CD4-positive, CD25-positive, alpha-beta regulatory T cell (primary cell): ENCODE measurements at regions not wholly inside any gene's neighbourhood (a gene's known extent, or its start where the extent isn't known, plus 50 kb on each side); places are given as distances from the start of the nearest gene placed in this dataset.

Source experiments
- ATAC-seq, 2 donors: fragments of 150-1000 bp; cut with Tn5 transposase; one replicate each; pipeline ENCODE4 v1.10.0; 2021; ENCODE audit warnings: low read depth in 2 of 2, moderate number of reproducible peaks in 2 of 2, moderate library complexity in 1 of 2
- DNase-seq, 3 donors: peaks; one replicate each; pipeline versions ENCODE4 v3.0.0 to v3.0.0-alpha.2; 2012 to 2022; ENCODE audit warnings: mixed read lengths in 1 of 3
- H3K27ac ChIP-seq: one replicate; pipeline ENCODE4 v1.7.0; 2013; ENCODE audit warnings: mild to moderate bottlenecking, low read length; ENCODE audit not compliant: insufficient read depth, poor library complexity, severe bottlenecking
- H3K27me3 ChIP-seq: one replicate; pipeline ENCODE4 v1.7.0; 2013; ENCODE audit warnings: low read length; ENCODE audit not compliant: control insufficient read depth, insufficient read depth
- H3K36me3 ChIP-seq: one replicate; pipeline ENCODE4 v1.7.0; 2013; ENCODE audit warnings: mild to moderate bottlenecking, low read length, moderate library complexity; ENCODE audit not compliant: control insufficient read depth, insufficient read depth
- H3K4me1 ChIP-seq: 2 replicates; pipeline ENCODE4 v1.7.0; 2013; ENCODE audit warnings: mild to moderate bottlenecking, low read length; ENCODE audit not compliant: insufficient read depth, control insufficient read depth, poor library complexity, severe bottlenecking
- H3K4me3 ChIP-seq: one replicate; pipeline ENCODE4 v1.7.0; 2013; ENCODE audit warnings: low read depth, mild to moderate bottlenecking, low read length, moderate library complexity
- H3K9me3 ChIP-seq, 2 experiments: 1 replicate in 1 of 2; 2 replicates in 1 of 2; pipeline ENCODE4 v1.7.0; 2013; ENCODE audit warnings: low read length in 2 of 2, mild to moderate bottlenecking in 1 of 2, moderate library complexity in 1 of 2; ENCODE audit not compliant: control insufficient read depth in 2 of 2
- H3K27ac Mint-ChIP-seq, 3 donors: one replicate each; pipeline ENCODE4 v1.8.0; 2020 to 2022; ENCODE audit warnings: mild to moderate bottlenecking in 3 of 3, mixed read lengths in 3 of 3, moderate library complexity in 2 of 3
- H3K27me3 Mint-ChIP-seq: one replicate; pipeline ENCODE4 v1.8.0; 2022; ENCODE audit warnings: mild to moderate bottlenecking, mixed read lengths
- H3K36me3 Mint-ChIP-seq: one replicate; pipeline ENCODE4 v1.8.0; 2020; ENCODE audit warnings: mixed read lengths
- H3K4me1 Mint-ChIP-seq, 4 donors: one replicate each; pipeline ENCODE4 v1.8.0; 2020 to 2022; ENCODE audit warnings: mixed read lengths in 4 of 4, mild to moderate bottlenecking in 1 of 4
- H3K4me3 Mint-ChIP-seq, 4 donors: one replicate each; pipeline ENCODE4 v1.8.0; 2020 to 2022; ENCODE audit warnings: mild to moderate bottlenecking in 4 of 4, mixed read lengths in 4 of 4, moderate library complexity in 3 of 4
- H3K9me3 Mint-ChIP-seq, 7 donors: one replicate each; pipeline ENCODE4 v1.8.0; 2020 to 2022; ENCODE audit warnings: mixed read lengths in 7 of 7, mild to moderate bottlenecking in 3 of 7, moderate library complexity in 2 of 7

DNA sequence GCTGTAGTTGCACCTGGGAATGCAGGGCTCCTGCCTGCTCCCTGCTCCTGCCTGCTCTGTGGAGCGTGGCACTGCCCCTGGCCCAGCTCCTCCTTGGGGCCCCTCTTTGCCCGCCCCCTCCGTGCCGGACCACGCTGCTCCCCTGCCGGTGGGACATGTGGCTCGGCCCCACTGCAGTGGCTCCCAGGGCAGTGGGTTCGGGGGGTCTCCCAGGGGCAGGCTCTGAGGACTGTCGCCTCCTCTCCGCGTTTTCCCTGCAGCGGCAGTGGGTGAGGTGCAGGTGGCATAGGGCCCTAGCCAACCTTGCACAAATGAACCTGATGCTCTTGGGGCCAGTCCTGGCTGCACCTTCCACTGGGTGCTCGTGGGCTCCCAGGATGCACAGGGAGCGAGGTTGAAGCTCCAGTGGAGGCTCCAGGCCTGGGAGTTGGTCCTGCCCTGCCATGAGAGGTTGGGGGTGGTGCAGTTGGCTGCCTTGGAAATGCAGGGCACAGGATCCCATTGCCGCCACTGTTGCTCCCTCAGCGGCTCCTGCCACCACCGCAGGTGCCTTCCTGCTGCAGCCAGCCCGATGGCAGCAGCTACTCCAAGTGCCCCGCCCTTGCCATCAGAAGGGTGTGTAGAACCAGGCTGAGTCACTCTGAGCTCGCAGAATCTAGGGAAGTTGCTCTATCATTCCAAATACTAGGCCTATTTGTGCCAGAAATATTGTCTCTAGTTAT is 313.1 kb upstream of the SYT4 start:
- H3K27me3 ChIP-seq: no peaks in the 10 kb centered on the region
- no peak for ATAC-seq
- no peaks in the 10 kb centered on the region for H3K4me1 ChIP-seq
- no peaks in the 10 kb centered on the region for H3K36me3 ChIP-seq
- H3K27ac Mint-ChIP-seq: no peak overlapping the region
- H3K9me3 Mint-ChIP-seq: peaks cover 0 to 2% (median 0%) of the 10 kb centered on the region in 7 donors
- no peak overlapping the region for H3K4me3 ChIP-seq
- no peak for DNase-seq
- H3K4me1 Mint-ChIP-seq: no peaks in the 10 kb centered on the region
- H3K27me3 Mint-ChIP-seq: no peaks in the 10 kb centered on the region
- no peaks in the 10 kb centered on the region for H3K9me3 ChIP-seq
- H3K27ac ChIP-seq: no peak overlapping the region
- H3K4me3 Mint-ChIP-seq: no peak overlapping the region
- H3K36me3 Mint-ChIP-seq: no peaks in the 10 kb centered on the region

DNA sequence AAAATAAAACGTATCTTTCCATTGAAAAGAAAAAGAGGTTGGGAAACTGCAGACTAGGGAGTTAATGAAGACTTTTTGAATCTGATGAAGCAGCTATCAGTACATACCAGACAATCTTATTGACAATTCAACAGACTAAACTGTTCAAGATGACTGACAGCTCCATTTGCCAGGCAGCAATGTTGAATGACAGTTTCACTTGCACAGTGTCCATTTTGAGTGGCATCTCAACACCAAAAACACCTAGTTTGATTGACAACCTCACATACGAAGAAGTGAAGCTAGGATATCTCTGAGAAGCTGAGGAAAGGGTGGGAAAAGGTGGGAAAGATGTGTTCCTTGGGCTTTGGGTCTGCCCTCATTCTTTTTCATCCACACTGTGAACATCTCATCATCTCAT is 315.0 kb upstream of the SYT4 start:
- Mint-ChIP-seq H3K4me3 (no peak overlapping the region), H3K4me1 (no peaks in the 10 kb centered on the region), H3K27me3 (no peaks in the 10 kb centered on the region), H3K27ac (no peak overlapping the region), H3K36me3 (no peaks in the 10 kb centered on the region), H3K9me3 (peaks cover 0 to 2% (median 0%) of the 10 kb centered on the region in 7 donors)
- Histone ChIP-seq H3K36me3 (no peaks in the 10 kb centered on the region), H3K4me1 (no peaks in the 10 kb centered on the region), H3K4me3 (no peak overlapping the region), H3K9me3 (no peaks in the 10 kb centered on the region), H3K27me3 (no peaks in the 10 kb centered on the region), H3K27ac (no peak overlapping the region)
- no peak for ATAC-seq
- no peak for DNase-seq

DNA sequence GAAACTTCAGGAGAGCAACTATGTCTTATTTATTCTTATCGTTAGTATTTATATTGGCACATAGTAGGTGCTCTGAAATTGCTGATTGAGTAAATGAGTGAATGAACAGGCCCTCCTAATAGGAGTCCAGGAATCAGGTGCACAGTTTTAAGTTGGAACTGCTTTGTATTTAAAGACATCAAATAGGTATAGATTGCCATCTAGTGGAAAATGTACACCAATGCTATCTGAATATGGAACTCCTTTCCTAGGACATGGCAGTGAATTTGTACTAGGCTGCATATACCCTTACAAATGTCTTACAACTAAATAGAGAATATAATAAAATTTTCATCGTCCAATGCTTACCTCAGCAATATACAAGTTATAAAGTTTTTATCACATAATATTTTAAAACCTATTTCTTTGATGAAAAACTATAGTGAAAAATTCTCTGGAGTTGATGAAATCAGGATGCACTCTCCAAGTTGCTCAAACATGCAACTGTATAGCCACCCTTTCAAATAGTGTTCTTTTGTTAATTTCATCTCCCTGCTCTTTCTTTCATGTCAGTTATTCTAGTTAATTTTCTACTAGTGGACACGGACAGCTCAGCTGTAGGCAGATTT is 318.9 kb upstream of the SYT4 start:
- Histone ChIP-seq H3K4me1 (no peaks in the 10 kb centered on the region), H3K27me3 (no peaks in the 10 kb centered on the region), H3K4me3 (no peak overlapping the region), H3K27ac (no peak overlapping the region), H3K36me3 (no peaks in the 10 kb centered on the region), H3K9me3 (no peaks in the 10 kb centered on the region)
- no peaks in the 10 kb centered on the region for H3K36me3 Mint-ChIP-seq
- no peak for ATAC-seq
- no peak overlapping the region for H3K4me3 Mint-ChIP-seq
- no peak overlapping the region for H3K27ac Mint-ChIP-seq
- peak in 1 of 3 donors; percentile 7 for DNase-seq
- H3K9me3 Mint-ChIP-seq: peaks cover 0 to 4% (median 0%) of the 10 kb centered on the region in 7 donors
- no peaks in the 10 kb centered on the region for H3K27me3 Mint-ChIP-seq
- no peaks in the 10 kb centered on the region for H3K4me1 Mint-ChIP-seq

DNA sequence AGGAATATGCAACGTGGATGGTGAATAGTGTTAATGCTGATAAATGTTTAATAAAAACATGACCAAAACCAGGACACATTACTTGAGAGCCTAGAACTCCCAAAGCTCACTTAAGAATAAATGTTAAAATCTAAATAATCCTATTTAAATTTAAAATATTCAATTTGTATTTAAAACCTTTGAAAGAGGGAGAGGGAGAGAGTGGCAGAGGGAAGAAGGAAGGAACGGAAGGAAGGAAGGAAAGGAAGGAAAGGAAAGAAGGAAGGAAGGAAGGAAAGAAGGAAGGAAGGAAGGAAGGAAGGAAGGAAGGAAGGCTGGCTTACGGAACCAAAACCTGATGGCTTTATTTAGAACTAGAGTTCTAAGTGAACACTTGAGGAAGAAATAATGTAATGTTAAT is 324.1 kb upstream of the SYT4 start:
- Mint-ChIP-seq H3K9me3 (peaks cover 0 to 12% (median 3%) of the 10 kb centered on the region in 7 donors), H3K4me3 (no peak overlapping the region), H3K4me1 (no peaks in the 10 kb centered on the region), H3K27ac (no peak overlapping the region), H3K36me3 (no peaks in the 10 kb centered on the region), H3K27me3 (no peaks in the 10 kb centered on the region)
- H3K4me3 ChIP-seq: no peak overlapping the region
- H3K9me3 ChIP-seq: peaks cover 0 to 2% of the 10 kb centered on the region in 2 experiments
- H3K27me3 ChIP-seq: no peaks in the 10 kb centered on the region
- no peaks in the 10 kb centered on the region for H3K4me1 ChIP-seq
- no peak overlapping the region for H3K27ac ChIP-seq
- no peaks in the 10 kb centered on the region for H3K36me3 ChIP-seq
- ATAC-seq: no peak
- DNase-seq: no peak

DNA sequence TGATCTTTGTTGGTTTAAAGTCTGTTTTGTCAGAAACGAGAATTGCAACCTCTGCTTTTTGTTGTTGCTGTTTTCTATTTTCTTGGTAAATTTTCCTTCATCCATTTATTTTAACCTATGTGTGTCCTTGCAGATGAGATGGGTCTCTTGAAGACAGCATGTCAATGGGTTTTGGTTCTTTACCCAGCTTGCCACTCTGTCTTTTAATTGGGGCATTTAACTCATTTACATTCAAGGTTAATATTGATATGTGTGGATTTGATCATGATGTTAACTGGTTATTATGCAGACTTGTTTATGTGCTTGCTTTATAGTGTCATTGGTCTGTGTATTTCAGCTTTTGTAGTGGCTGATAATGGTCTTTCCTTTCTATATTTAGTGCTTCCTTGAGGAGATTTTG is 327.9 kb upstream of the SYT4 start:
- Histone ChIP-seq H3K27me3 (no peaks in the 10 kb centered on the region), H3K36me3 (no peaks in the 10 kb centered on the region), H3K4me1 (no peaks in the 10 kb centered on the region), H3K9me3 (peaks cover 0 to 2% of the 10 kb centered on the region in 2 experiments), H3K27ac (no peak overlapping the region), H3K4me3 (no peak overlapping the region)
- no peak overlapping the region for H3K27ac Mint-ChIP-seq
- H3K9me3 Mint-ChIP-seq: peaks cover 0 to 12% (median 6%) of the 10 kb centered on the region in 7 donors
- H3K4me3 Mint-ChIP-seq: no peak overlapping the region
- DNase-seq (no peak), ATAC-seq (no peak)
- H3K36me3 Mint-ChIP-seq: no peaks in the 10 kb centered on the region
- no peaks in the 10 kb centered on the region for H3K27me3 Mint-ChIP-seq
- no peaks in the 10 kb centered on the region for H3K4me1 Mint-ChIP-seq

DNA sequence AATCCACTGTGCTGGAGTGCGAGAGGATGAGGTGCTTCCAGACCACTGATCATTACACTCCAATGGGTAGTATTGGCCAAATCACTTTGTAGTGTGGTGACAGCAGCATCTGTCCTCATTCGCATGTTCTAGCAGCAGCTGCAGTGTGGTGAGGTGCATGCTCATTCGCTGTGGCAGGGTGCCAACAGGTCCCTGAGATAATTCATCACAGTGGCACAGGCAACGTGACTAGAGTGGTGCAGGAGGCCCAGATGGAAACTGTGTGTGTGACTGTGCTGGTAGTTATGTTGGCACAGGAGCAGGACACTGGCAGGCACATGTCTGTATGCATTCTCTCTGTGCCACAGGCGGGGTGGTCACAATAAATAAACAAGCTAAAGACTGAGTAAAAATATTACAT is 329.5 kb upstream of the SYT4 start:
- Mint-ChIP-seq H3K4me1 (no peaks in the 10 kb centered on the region), H3K4me3 (no peak overlapping the region), H3K36me3 (no peaks in the 10 kb centered on the region), H3K9me3 (peaks cover 2 to 12% (median 6%) of the 10 kb centered on the region in 7 donors), H3K27me3 (no peaks in the 10 kb centered on the region), H3K27ac (no peak overlapping the region)
- Histone ChIP-seq H3K9me3 (peaks cover 0 to 2% of the 10 kb centered on the region in 2 experiments), H3K27me3 (no peaks in the 10 kb centered on the region), H3K36me3 (no peaks in the 10 kb centered on the region), H3K4me3 (no peak overlapping the region), H3K4me1 (no peaks in the 10 kb centered on the region), H3K27ac (no peak overlapping the region)
- ATAC-seq (no peak), DNase-seq (no peak)

DNA sequence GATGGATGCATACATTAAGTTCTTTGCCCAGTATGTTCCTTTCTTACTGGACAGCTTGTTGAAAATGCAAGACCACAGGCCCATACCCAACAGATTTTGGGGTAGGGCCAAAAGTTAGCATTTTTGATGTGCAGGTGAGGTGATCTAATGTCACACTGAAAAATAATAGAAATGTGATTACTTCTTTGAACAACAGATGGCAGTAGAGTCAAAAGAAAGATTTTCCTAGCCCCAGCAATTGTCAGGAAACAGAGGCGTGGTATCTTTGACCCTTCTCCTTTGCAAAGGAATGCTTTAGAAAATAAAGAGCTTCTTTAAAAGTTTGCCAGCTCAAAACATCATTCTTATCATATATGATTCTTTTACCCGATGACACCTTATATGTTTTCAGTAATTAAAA is 343.6 kb upstream of the SYT4 start:
- H3K4me1 ChIP-seq: no peaks in the 10 kb centered on the region
- H3K4me3 ChIP-seq: no peak overlapping the region
- H3K36me3 ChIP-seq: no peaks in the 10 kb centered on the region
- DNase-seq: peak in 1 of 3 donors; percentile 15
- no peak for ATAC-seq
- Mint-ChIP-seq H3K36me3 (no peaks in the 10 kb centered on the region), H3K27ac (no peak overlapping the region), H3K4me1 (no peaks in the 10 kb centered on the region), H3K27me3 (no peaks in the 10 kb centered on the region), H3K9me3 (peaks cover 0 to 1% (median 0%) of the 10 kb centered on the region in 7 donors), H3K4me3 (no peak overlapping the region)
- no peak overlapping the region for H3K27ac ChIP-seq
- no peaks in the 10 kb centered on the region for H3K27me3 ChIP-seq
- no peaks in the 10 kb centered on the region for H3K9me3 ChIP-seq

DNA sequence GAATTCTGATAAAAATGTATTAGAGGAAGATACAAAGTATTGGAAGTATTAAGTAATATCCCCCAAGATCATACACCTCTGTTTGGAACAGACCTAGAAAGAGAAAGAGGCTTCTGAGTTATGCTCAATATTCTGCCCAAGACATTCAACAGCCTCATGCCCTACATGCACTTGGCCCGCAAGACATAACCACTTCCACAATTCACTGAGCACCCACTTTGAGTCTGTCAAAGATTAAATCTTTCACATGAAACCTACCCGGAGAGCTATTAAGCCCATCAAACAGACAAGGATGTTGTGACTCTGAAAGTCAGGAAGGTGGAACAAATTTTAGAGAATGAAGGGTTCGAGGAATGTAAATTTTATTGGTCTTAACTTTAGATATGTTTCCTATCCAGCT is 344.7 kb upstream of the SYT4 start:
- Histone ChIP-seq H3K4me3 (no peak overlapping the region), H3K4me1 (no peaks in the 10 kb centered on the region), H3K36me3 (no peaks in the 10 kb centered on the region), H3K27me3 (no peaks in the 10 kb centered on the region), H3K9me3 (no peaks in the 10 kb centered on the region), H3K27ac (no peak overlapping the region)
- no peaks in the 10 kb centered on the region for H3K27me3 Mint-ChIP-seq
- ATAC-seq (no peak), DNase-seq (no peak)
- H3K27ac Mint-ChIP-seq: no peak overlapping the region
- H3K4me1 Mint-ChIP-seq: no peaks in the 10 kb centered on the region
- no peak overlapping the region for H3K4me3 Mint-ChIP-seq
- H3K36me3 Mint-ChIP-seq: no peaks in the 10 kb centered on the region
- peaks cover 0 to 2% (median 0%) of the 10 kb centered on the region in 7 donors for H3K9me3 Mint-ChIP-seq
